GM23248 (cell line): ENCODE measurements at regions not wholly inside any gene's neighbourhood (a gene's known extent, or its start where the extent isn't known, plus 50 kb on each side); places are given as distances from the start of the nearest gene placed in this dataset.

Experiments
- EZH2 ChIP-seq: fragments of 200-600 bp; sonication (generic); IDR thresholded peaks from 2 replicates; pipeline ENCODE4 v1.6.1; 2018; ENCODE audit warnings: antibody characterized with exemption, mild to moderate bottlenecking; ENCODE audit not compliant: insufficient read depth, poor library complexity, severe bottlenecking
- EZH2phosphoT487 ChIP-seq: fragments of 200-600 bp; sonication (generic); IDR thresholded peaks from 2 replicates; pipeline ENCODE4 v1.6.1; 2018; ENCODE audit warnings: antibody characterized with exemption, moderate library complexity, mild to moderate bottlenecking, low read depth; ENCODE audit not compliant: insufficient read depth

DNA sequence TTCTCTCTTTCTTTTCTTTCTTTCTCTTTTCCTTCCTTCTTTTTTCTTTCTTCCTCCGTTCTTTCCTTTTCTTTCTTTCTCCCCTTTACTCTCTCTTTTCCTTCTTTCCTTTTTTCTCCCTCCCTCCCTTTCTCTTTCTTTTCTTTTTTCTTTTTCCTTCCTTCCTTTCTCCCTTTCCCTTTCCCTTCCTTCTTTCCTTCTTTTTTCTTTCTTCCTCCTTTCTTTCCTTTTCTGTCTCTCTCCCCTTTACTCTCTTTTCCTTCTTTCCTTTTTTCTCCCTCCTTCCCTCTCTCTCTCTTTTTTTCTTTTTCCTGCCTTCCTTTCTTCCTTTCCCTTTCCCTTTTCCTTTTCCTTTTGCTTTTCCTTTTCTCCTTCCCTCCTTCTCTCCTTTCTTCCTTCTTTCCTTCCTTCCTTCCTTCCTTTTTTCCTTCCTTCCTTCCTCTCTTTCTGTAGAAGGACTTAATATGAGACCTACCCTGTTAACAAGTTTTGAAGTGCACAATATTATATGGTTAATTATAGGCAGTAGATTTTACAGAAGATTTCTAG lies 142.7 kb upstream of the CD180 start:
- no peak for TF ChIP-seq EZH2
- TF ChIP-seq EZH2phosphoT487 = no peak
